Progenitor cell of endocrine pancreas (in vitro differentiated cells): ENCODE measurements at regions not wholly inside any gene's neighbourhood (a gene's known extent, or its start where the extent isn't known, plus 50 kb on each side); places are given as distances from the start of the nearest gene placed in this dataset.
"Not testable (repeated sequence)": the region's sequence is repeated elsewhere in the genome, so short reads cannot be mapped to it uniquely, and the experiment has no call there.

Experiments
- DNase-seq: peaks from one replicate; pipeline ENCODE4 v3.0.0; 2021; ENCODE audit warnings: low spot score; ENCODE audit not compliant: unreplicated experiment
- H3K27ac Mint-ChIP-seq: 2 replicates; pipeline ENCODE4 v1.8.0; 2021; ENCODE audit warnings: mild to moderate bottlenecking, moderate library complexity, mixed read lengths
- H3K27me3 Mint-ChIP-seq: 2 replicates; pipeline ENCODE4 v1.8.0; 2021; ENCODE audit warnings: mixed read lengths
- H3K36me3 Mint-ChIP-seq: 2 replicates; pipeline ENCODE4 v1.8.0; 2022; ENCODE audit warnings: mixed read lengths; ENCODE audit not compliant: insufficient read depth
- H3K4me1 Mint-ChIP-seq: 2 replicates; pipeline ENCODE4 v1.8.0; 2021; ENCODE audit warnings: low read depth, mixed read lengths
- H3K4me3 Mint-ChIP-seq: 2 replicates; pipeline ENCODE4 v1.8.0; 2021; ENCODE audit warnings: low read depth, mild to moderate bottlenecking, moderate library complexity, mixed read lengths
- H3K9me3 Mint-ChIP-seq: 2 replicates; pipeline ENCODE4 v1.8.0; 2021; ENCODE audit warnings: low read depth, mixed read lengths
- TF ChIP-seq, protein P1 (sequence below): fragments of 200-600 bp; sonication (generic); IDR thresholded peaks from one replicate; pipeline ENCODE4 v1.5.0; 2021; ENCODE audit warnings: antibody characterized with exemption, mild to moderate bottlenecking; ENCODE audit not compliant: unreplicated experiment

DNA sequence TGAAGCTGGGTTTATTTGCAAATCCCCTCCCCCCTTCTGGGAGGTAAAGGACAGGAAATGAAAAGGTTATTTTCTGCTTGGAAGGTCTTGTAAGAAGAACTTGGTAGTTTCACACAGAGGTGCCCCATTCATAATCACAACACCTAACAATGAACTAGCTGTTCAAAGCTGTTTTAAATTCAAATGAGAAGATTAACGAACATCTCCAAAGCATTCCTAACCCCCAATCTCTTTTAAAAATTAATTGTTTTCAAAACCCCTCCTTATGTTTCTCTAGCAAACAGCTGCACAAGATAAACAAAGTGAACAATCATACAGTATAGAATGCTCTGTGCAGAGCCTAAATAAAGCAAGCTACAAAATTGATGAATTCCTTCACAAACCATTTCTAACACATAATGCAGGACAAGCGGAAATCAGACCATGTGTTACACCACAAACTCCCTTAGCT lies 271.4 kb downstream of the SATB2 start:
- Mint-ChIP-seq H3K36me3 (no peaks in the 10 kb centered on the region), H3K4me1 (peaks cover 2% of the 10 kb centered on the region), H3K27me3 (no peaks in the 10 kb centered on the region), H3K27ac (no peak overlapping the region), H3K9me3 (no peaks in the 10 kb centered on the region), H3K4me3 (no peak overlapping the region)
- no peak for DNase-seq
- TF ChIP-seq, protein P1, sequence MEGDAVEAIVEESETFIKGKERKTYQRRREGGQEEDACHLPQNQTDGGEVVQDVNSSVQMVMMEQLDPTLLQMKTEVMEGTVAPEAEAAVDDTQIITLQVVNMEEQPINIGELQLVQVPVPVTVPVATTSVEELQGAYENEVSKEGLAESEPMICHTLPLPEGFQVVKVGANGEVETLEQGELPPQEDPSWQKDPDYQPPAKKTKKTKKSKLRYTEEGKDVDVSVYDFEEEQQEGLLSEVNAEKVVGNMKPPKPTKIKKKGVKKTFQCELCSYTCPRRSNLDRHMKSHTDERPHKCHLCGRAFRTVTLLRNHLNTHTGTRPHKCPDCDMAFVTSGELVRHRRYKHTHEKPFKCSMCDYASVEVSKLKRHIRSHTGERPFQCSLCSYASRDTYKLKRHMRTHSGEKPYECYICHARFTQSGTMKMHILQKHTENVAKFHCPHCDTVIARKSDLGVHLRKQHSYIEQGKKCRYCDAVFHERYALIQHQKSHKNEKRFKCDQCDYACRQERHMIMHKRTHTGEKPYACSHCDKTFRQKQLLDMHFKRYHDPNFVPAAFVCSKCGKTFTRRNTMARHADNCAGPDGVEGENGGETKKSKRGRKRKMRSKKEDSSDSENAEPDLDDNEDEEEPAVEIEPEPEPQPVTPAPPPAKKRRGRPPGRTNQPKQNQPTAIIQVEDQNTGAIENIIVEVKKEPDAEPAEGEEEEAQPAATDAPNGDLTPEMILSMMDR, result no peak

DNA sequence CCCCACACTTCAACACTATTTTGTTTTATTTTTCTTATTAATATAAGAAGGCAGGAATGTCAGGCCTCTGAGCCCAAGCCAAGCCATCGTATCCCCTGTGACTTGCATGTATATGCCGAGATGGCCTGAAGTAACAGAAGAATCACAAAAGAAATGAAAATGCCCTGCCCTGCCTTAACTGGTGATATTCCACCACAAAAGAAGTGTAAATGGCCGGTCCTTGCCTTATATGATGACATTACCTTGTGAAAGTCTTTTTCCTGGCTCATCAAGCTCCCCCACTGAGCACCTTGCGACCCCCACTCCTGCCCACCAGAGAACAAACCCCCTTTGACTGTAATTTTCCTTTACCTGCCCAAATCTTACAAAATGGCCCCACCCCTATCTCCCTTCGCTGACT lies 272.6 kb downstream of the SATB2 start:
- H3K27ac Mint-ChIP-seq, H3K36me3 Mint-ChIP-seq, DNase-seq, H3K4me1 Mint-ChIP-seq, H3K9me3 Mint-ChIP-seq, H3K27me3 Mint-ChIP-seq, H3K4me3 Mint-ChIP-seq: not testable (repeated sequence)

DNA sequence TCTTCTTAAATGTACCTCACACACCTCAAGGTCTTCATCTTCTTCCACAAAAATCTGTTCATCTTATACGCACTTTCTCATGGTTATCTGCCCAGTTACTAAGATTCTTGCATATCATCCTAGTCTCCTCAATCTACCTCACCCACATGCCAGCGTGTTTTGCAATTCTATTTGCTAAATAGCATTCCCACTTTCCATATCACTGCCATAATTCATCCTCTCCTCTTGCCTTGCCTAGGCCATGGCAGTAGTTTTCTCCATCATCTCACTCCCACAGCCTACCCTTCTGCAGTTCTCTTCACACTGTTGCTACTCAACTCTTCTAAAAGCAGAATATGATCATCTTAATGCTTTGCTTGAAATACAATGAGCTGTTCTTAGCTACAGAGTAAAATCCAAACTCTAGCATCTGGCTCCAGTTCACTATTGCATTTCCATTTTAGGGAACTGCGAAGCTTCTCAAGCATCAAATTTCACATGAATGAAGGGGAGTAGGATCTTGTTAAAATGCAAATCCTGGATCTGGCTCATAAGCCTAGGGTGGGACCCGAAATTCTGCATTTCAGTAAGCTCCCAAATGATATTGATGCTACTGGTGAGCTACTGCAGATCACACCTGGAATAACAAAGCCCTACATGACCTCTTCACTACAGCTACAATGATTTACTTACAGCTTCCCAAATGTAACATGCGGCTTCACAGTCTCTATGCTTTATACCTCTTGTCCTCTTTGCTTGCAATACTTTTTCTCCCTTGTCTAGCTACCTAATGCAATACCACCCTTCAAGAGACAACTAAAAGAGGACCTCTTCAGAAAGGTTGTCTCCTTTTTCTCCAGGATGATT lies 293.9 kb downstream of the SATB2 start:
- no peak for DNase-seq
- no peaks in the 10 kb centered on the region for H3K36me3 Mint-ChIP-seq
- H3K4me1 Mint-ChIP-seq, result no peaks in the 10 kb centered on the region
- H3K27ac Mint-ChIP-seq, result no peak overlapping the region
- no peaks in the 10 kb centered on the region for H3K27me3 Mint-ChIP-seq
- H3K9me3 Mint-ChIP-seq, result no peaks in the 10 kb centered on the region
- no peak overlapping the region for H3K4me3 Mint-ChIP-seq
- TF ChIP-seq, protein P1, result no peak

DNA sequence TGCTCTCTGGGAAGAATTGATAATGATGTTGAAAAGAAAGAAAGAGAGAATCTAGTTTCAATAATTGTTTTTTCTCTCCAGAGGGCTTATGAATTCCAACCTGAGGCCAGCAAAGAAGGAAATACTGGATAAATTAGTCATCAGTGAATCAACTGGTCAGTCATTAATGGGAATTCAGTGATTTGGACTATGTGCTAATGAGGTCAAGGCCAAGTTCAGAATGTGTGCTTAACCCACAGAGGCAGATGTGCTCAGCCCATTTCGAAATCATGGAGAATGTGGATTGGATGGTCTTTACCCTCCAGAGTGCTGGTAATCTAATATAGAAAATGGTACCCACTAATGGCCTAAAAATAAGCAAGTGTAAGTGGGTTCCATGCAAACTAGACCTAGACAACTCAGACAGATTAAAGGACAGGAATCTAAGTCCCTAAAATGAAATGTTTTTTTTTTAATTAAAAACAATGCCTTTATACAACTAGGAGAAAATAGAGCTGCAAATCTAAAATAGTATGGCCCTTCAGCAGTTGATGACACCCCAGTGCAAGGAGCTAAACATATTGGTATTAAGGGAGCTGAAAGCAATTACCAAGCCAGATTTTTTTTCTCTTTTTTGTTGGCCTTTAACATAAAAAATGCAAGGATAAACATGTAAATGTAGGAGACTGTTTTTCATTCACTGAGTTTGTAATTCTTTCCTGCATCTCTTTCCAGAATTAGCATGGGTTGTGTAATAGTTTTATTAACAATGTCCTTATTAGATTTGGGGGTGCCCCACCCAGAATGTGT lies 296.9 kb downstream of the SATB2 start:
- TF ChIP-seq, protein P1, result no peak
- H3K4me1 Mint-ChIP-seq, result no peaks in the 10 kb centered on the region
- no peaks in the 10 kb centered on the region for H3K27me3 Mint-ChIP-seq
- H3K27ac Mint-ChIP-seq, result no peak overlapping the region
- H3K36me3 Mint-ChIP-seq, result no peaks in the 10 kb centered on the region
- H3K4me3 Mint-ChIP-seq, result no peak overlapping the region
- no peak for DNase-seq
- H3K9me3 Mint-ChIP-seq, result peaks cover 12% of the 10 kb centered on the region

DNA sequence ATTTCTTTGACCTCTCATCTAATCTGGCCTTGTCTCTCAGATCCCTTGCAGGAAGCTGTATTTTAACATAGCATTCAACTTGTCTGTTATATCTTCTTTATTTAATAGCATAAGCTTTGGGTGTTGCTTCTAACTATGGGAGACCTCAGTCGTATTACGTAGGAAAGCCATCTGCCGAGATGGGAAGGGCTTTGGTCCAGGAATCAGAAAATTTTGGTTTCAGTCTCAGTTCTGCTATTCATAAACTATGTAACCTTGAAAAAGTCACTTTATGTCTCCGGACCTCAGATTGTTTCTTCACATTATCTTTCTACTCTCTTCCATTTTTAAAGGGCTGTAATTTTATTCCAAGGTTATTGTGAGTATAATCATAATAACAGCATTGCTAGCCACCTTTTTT lies 297.7 kb downstream of the SATB2 start:
- no peak overlapping the region for H3K4me3 Mint-ChIP-seq
- TF ChIP-seq, protein P1, result no peak
- no peaks in the 10 kb centered on the region for H3K27me3 Mint-ChIP-seq
- no peak overlapping the region for H3K27ac Mint-ChIP-seq
- peaks cover 17% of the 10 kb centered on the region for H3K9me3 Mint-ChIP-seq
- H3K36me3 Mint-ChIP-seq, result no peaks in the 10 kb centered on the region
- no peak for DNase-seq
- H3K4me1 Mint-ChIP-seq, result no peaks in the 10 kb centered on the region
